K562 (cell line): ENCODE measurements at regions not wholly inside any gene's neighbourhood (a gene's known extent, or its start where the extent isn't known, plus 50 kb on each side); places are given as distances from the start of the nearest gene placed in this dataset.

ENCODE experiments used
- ATAC-seq: fragments of 200-7000 bp; cut with Tn5 transposase; 3 replicates; pipeline ENCODE4 v1.9.1; 2020; ENCODE audit warnings: moderate library complexity
- BruUV-seq: library from RNA; stranded (reverse); fragments of 400-500 nt; replicated peaks from 2 replicates; lab custom pipeline; 2021; lab: Mats Ljungman, UMichigan
- CTCF ChIA-PET: fragments of 300-600 bp; formaldehyde crosslinking; extraction: SDS; loops from one replicate; lab custom pipeline; 2021; ENCODE audit warnings: low intra/inter-chr PET ratio; lab: Yijun Ruan, JAX
- POLR2A ChIA-PET: fragments of 300-600, 350-650 bp; sonication (Branson Sonifier 250); formaldehyde crosslinking; extraction: SDS; loops from one replicate; lab custom pipeline; 2021; ENCODE audit warnings: antibody characterized with exemption, inconsistent platforms; lab: Yijun Ruan, JAX
- DNase-seq, 4 experiments: peaks; one replicate each; pipeline versions ENCODE4 v3.0.0 to v3.0.0-alpha.2; 2011 to 2018; ENCODE audit warnings: low spot score in 3 of 4, mixed read lengths in 3 of 4; ENCODE audit errors: extremely low read depth in 1 of 4
- FAIRE-seq: peaks from 2 replicates; lab custom pipeline; 2011; peaks lifted over from hg19 to GRCh38; lab: Jason Lieb, UNC
- H2AFZ ChIP-seq: 2 replicates; pipeline ENCODE4 v1.6.0; 2011; ENCODE audit warnings: low read depth, low read length, control low read depth, inconsistent platforms
- H3K27ac ChIP-seq: fragments of 200-600 bp; 3 replicates; pipeline ENCODE4 v1.8.0; 2011; ENCODE audit warnings: low read depth, mild to moderate bottlenecking, control low read depth, inconsistent platforms, low read length, moderate library complexity, mixed read lengths; ENCODE audit errors: extremely low read depth
- H3K27me3 ChIP-seq, 2 experiments: fragments of 300-600 bp in 1 of 2; 2 replicates in 1 of 2; 3 replicates in 1 of 2; pipeline versions ENCODE4 v1.6.0 to v1.8.0; 2011; ENCODE audit warnings: inconsistent platforms in 2 of 2, low read length in 2 of 2, mild to moderate bottlenecking in 1 of 2, mixed read lengths in 1 of 2, moderate library complexity in 1 of 2; ENCODE audit not compliant: control insufficient read depth in 2 of 2, insufficient read depth in 2 of 2
- H3K36me3 ChIP-seq: fragments of 300-600 bp; 3 replicates; pipeline ENCODE4 v1.8.0; 2011; ENCODE audit warnings: mild to moderate bottlenecking, low read length, inconsistent platforms; ENCODE audit not compliant: control insufficient read depth, insufficient read depth
- H3K4me1 ChIP-seq, 2 experiments: fragments of 200-600 bp in 1 of 2; replicated peaks in 1 of 2; 2 replicates in 1 of 2; 3 replicates in 1 of 2; pipeline versions ENCODE4 v1.5.1 to v1.8.0; 2011; ENCODE audit warnings: inconsistent platforms in 2 of 2, low read length in 2 of 2, mild to moderate bottlenecking in 1 of 2, mixed read lengths in 1 of 2, moderate library complexity in 1 of 2; ENCODE audit not compliant: control insufficient read depth in 2 of 2, insufficient read depth in 2 of 2
- H3K4me2 ChIP-seq: 2 replicates; pipeline ENCODE4 v1.6.1; 2011; ENCODE audit warnings: low read length, control low read depth, inconsistent platforms, mixed read lengths; ENCODE audit not compliant: insufficient read depth
- H3K4me3 ChIP-seq: fragments of 200-600 bp; sonication (generic), shearing (Covaris generic); 2 replicates; pipeline ENCODE4 v1.5.1; 2016; ENCODE audit warnings: control low read depth, inconsistent platforms
- H3K79me2 ChIP-seq: fragments of 200-600 bp; 3 replicates; pipeline ENCODE4 v1.8.0; 2011; ENCODE audit warnings: low read length, inconsistent platforms; ENCODE audit not compliant: control insufficient read depth, insufficient read depth
- H3K9ac ChIP-seq, 2 experiments: 2 replicates each; pipeline versions ENCODE4 v1.6.0 to v1.6.1; 2011; ENCODE audit warnings: low read depth in 2 of 2, low read length in 2 of 2, control low read depth in 1 of 2, inconsistent platforms in 1 of 2, mild to moderate bottlenecking in 1 of 2, mixed read lengths in 1 of 2; ENCODE audit not compliant: insufficient read depth in 1 of 2
- H3K9me1 ChIP-seq: one replicate; pipeline ENCODE4 v1.6.0; 2011; ENCODE audit warnings: inconsistent platforms, mild to moderate bottlenecking, low read length, moderate library complexity; ENCODE audit not compliant: control insufficient read depth, insufficient read depth
- H3K9me3 ChIP-seq: replicated peaks from 2 replicates; pipeline ENCODE4 v1.5.1; 2011; ENCODE audit warnings: low read depth, low read length, inconsistent platforms; ENCODE audit not compliant: control insufficient read depth, insufficient read depth
- H4K20me1 ChIP-seq: replicated peaks from 2 replicates; pipeline ENCODE4 v1.6.1; 2011; ENCODE audit warnings: low read length, inconsistent platforms, mixed read lengths; ENCODE audit not compliant: control insufficient read depth, insufficient read depth
- CC2D1A ChIP-seq: fragments of 450-650 bp; IDR thresholded peaks from 2 replicates; pipeline ENCODE4 v1.6.1; 2017; ENCODE audit warnings: mild to moderate bottlenecking
- E2F3 ChIP-seq: fragments of 250-450 bp; sonication (Bioruptor Pico); IDR thresholded peaks from 2 replicates; pipeline ENCODE4 v1.4.0; 2020; ENCODE audit warnings: mild to moderate bottlenecking
- NFRKB ChIP-seq: fragments of 450-650 bp; IDR thresholded peaks from 2 replicates; pipeline ENCODE4 v1.6.1; 2016; ENCODE audit warnings: low read depth
- PHF20 ChIP-seq: fragments of 450-650 bp; IDR thresholded peaks from 2 replicates; pipeline ENCODE4 v1.6.1; 2018; ENCODE audit not compliant: partially characterized antibody
- PHF21A ChIP-seq: fragments of 450-650 bp; IDR thresholded peaks from 2 replicates; pipeline ENCODE4 v1.6.1; 2017; ENCODE audit warnings: low read depth, borderline replicate concordance
- TEAD1 ChIP-seq, 2 experiments: fragments of 450-650 bp in 1 of 2; sonication (generic) in 1 of 2; formaldehyde crosslinking; IDR thresholded peaks; 2 replicates each; pipeline versions ENCODE4 v1.4.0 to v1.8.0; 2020 to 2022; ENCODE audit warnings: mild to moderate bottlenecking in 2 of 2, missing genetic modification reagents in 1 of 2
- TGIF2 ChIP-seq: sonication (generic); formaldehyde crosslinking; IDR thresholded peaks from 2 replicates; pipeline ENCODE4 v1.8.1; 2022; ENCODE audit warnings: mild to moderate bottlenecking, missing genetic modification reagents, moderate library complexity
- ZNF140 ChIP-seq: fragments of 250-450 bp; sonication (Bioruptor Pico); IDR thresholded peaks from 2 replicates; pipeline ENCODE4 v1.8.0; 2021; ENCODE audit warnings: moderate library complexity, mild to moderate bottlenecking, inconsistent platforms
- WGBS: fragments of 100-300 bp; shearing (Covaris generic); methylation state at CpG from one replicate; pipeline ENCODE4 v1.1.6; 2016; ENCODE audit warnings: low coverage, mixed read lengths; ENCODE audit not compliant: insufficient coverage; ENCODE audit errors: missing lambda C conversion rate; 5-methylcytosine and 5-hydroxymethylcytosine counted together
- in situ Hi-C: fragments of 300-500 bp; cut with MboI; formaldehyde crosslinking; loops from 4 replicates; pipeline ENCODE4 v1.15.0; 2018; ENCODE audit warnings: inconsistent platforms, mixed read lengths
- intact Hi-C: fragments of 100-400 bp; cut with micrococcal nuclease; formaldehyde crosslinking; loops from 2 replicates; pipeline ENCODE4 v1.14.2; 2022
- TF ChIP-seq, protein P1 (sequence below): fragments of 450-650 bp; IDR thresholded peaks from 2 replicates; pipeline ENCODE4 v1.6.1; 2016; ENCODE audit warnings: missing biosample characterization, missing genetic modification characterization
- TF ChIP-seq, protein P2 (sequence below): fragments of 450-650 bp; formaldehyde crosslinking; IDR thresholded peaks from 2 replicates; pipeline ENCODE4 v1.4.0; 2020; ENCODE audit warnings: mild to moderate bottlenecking, moderate library complexity
- TF ChIP-seq, protein P3 (sequence below): fragments of 250-450 bp; sonication (Bioruptor Pico); IDR thresholded peaks from 2 replicates; pipeline ENCODE4 v1.5.0; 2020; ENCODE audit warnings: mild to moderate bottlenecking

DNA sequence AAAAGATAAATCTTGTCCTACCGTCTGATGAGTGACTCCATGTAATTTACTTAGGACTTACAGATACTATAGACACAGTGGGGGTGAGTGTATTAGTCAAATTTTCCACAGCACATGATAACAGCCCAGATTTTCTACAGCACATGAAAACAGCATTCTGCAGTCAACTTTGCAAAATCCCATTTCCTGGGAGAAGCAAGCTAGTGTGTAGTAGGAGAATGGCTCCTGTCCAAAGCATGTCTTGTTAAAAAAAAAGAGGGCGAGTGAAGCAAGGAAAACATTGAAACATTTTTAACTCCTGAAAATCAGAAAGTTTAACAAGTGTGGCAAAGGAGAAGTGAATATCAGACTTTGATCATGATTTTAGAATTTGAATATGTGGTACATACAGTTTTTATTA is 817.8 kb upstream of the FAM98A start:
- TF ChIP-seq NFRKB (no peak), PHF21A (no peak), CC2D1A (no peak), TEAD1 (CRISPR knock-in tag; IDR thresholded peaks at IDR 0.05) (no peak), PHF20 (no peak), TGIF2 (CRISPR knock-in tag) (no peak), E2F3 (CRISPR knock-in tag) (no peak), ZNF140 (CRISPR knock-in tag) (no peak)
- TF ChIP-seq, protein P1, sequence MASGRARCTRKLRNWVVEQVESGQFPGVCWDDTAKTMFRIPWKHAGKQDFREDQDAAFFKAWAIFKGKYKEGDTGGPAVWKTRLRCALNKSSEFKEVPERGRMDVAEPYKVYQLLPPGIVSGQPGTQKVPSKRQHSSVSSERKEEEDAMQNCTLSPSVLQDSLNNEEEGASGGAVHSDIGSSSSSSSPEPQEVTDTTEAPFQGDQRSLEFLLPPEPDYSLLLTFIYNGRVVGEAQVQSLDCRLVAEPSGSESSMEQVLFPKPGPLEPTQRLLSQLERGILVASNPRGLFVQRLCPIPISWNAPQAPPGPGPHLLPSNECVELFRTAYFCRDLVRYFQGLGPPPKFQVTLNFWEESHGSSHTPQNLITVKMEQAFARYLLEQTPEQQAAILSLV (tag) = no peak
- TF ChIP-seq, protein P2, sequence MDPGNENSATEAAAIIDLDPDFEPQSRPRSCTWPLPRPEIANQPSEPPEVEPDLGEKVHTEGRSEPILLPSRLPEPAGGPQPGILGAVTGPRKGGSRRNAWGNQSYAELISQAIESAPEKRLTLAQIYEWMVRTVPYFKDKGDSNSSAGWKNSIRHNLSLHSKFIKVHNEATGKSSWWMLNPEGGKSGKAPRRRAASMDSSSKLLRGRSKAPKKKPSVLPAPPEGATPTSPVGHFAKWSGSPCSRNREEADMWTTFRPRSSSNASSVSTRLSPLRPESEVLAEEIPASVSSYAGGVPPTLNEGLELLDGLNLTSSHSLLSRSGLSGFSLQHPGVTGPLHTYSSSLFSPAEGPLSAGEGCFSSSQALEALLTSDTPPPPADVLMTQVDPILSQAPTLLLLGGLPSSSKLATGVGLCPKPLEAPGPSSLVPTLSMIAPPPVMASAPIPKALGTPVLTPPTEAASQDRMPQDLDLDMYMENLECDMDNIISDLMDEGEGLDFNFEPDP (CRISPR knock-in tag) = no peak
- TF ChIP-seq, protein P3, sequence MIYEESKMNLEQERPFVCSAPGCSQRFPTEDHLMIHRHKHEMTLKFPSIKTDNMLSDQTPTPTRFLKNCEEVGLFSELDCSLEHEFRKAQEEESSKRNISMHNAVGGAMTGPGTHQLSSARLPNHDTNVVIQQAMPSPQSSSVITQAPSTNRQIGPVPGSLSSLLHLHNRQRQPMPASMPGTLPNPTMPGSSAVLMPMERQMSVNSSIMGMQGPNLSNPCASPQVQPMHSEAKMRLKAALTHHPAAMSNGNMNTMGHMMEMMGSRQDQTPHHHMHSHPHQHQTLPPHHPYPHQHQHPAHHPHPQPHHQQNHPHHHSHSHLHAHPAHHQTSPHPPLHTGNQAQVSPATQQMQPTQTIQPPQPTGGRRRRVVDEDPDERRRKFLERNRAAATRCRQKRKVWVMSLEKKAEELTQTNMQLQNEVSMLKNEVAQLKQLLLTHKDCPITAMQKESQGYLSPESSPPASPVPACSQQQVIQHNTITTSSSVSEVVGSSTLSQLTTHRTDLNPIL = no peak
- TF ChIP-seq, all 486 proteins: peak for 0
- 0% methylated on average over 2 of the region's 2 CpGs for WGBS
- POLR2A ChIA-PET = no interaction called here
- Histone ChIP-seq H3K4me2 (no peak overlapping the region), H3K36me3 (no peaks in the 10 kb centered on the region), H3K4me3 (no peak overlapping the region), H3K27ac (no peak overlapping the region), H3K9me1 (no peaks in the 10 kb centered on the region), H3K9me3 (no peaks in the 10 kb centered on the region), H3K27me3 (no peaks in the 10 kb centered on the region), H3K4me1 (no peaks in the 10 kb centered on the region), H3K9ac (no peak overlapping the region), H2AFZ (no peak overlapping the region), H4K20me1 (no peaks in the 10 kb centered on the region), H3K79me2 (no peaks in the 10 kb centered on the region)
- no TSS peak for BruUV-seq
- ATAC-seq = no peak
- no peak for FAIRE-seq
- CTCF ChIA-PET = no interaction called here
- intact Hi-C loops = no loop called here
- DNase-seq = no peak
- in situ Hi-C loops = no loop called here
